ENCODE measurements at regions not wholly inside any gene's neighbourhood (a gene's known extent, or its start where the extent isn't known, plus 50 kb on each side); places are given as distances from the start of the nearest gene placed in this dataset.

DNA sequence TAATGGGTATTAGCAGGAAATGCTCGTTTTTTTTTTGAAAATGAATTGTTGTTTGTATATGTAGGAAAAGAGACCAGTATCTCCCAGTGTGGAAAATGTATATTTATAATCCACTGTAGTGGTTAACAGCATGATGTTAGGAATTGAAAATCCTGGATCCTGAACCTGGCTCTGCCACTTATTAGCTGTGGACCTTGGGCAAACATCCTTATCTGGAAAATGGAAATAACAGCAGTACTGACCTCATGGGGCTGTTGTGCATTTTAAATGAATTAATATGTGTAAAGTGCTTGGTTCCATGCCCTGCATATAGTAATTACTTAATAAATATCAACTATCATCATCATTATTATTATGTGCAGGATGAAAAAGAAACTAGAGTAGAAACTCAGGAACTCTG lies 251.3 kb downstream of the CDCA7 start:
- TF ChIP-seq CTCF (conservative IDR thresholded peaks at IDR 0.05) = no peak

GRCh38 chr2:173606619-173607248 lies 252.1 kb downstream of the CDCA7 start:
- Mint-ChIP-seq H3K27ac (no peak overlapping the region), H3K4me3 (no peak overlapping the region), H3K36me3 (peaks cover 3% of the 10 kb centered on the region), H3K4me1 (ENCODE audit: unreplicated experiment) (no peaks in the 10 kb centered on the region), H3K9me3 (peaks cover 5% of the 10 kb centered on the region), H3K27me3 (peaks cover 4% of the 10 kb centered on the region)
- TF ChIP-seq CTCF (conservative IDR thresholded peaks at IDR 0.05) = no peak
- DNase-seq (ENCODE audit: extremely low spot score, unreplicated experiment) = no peak

More for the DNA sequence above, 251.3 kb downstream of the CDCA7 start:
- H3K9me3 Mint-ChIP-seq = peaks cover 5% of the 10 kb centered on the region
- no peaks in the 10 kb centered on the region for H3K4me1 Mint-ChIP-seq (ENCODE audit: unreplicated experiment)
- H3K27me3 Mint-ChIP-seq = peaks cover 2% of the 10 kb centered on the region
- DNase-seq (ENCODE audit: extremely low spot score, unreplicated experiment) = no peak
- no peak overlapping the region for H3K4me3 Mint-ChIP-seq
- peaks cover 3% of the 10 kb centered on the region for H3K36me3 Mint-ChIP-seq
- H3K27ac Mint-ChIP-seq = no peak overlapping the region

DNA sequence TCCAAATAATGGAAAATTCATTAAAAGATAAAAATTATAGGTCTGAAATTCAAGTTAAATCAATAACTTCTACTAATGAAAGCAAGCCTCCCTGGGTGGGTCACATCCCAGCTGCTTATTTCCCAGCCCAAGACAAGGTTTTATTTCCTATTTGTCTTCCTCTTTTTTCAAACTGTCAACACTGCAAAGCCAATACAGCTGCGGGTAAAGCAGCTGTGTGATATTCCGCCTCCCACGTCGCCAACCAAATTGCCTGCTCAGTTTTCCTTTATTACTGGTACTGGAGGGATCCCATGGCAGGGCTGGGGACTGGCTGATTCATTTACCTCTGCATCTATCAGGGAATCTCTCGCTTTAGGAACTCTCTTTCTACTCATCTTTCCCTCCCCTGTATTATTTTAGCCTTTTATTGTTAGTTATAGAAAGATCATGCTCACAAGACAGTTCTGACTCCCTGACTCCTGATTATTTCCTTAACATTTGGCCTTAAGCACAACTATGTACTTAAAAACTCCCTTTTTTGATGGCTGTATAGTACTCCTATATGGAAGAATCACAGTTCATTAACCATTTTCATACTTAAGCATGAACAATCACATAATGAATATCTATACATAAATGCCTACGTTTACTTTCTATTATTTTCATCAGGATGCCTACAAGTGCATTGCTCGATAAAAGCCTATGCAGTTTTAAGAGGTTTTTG lies 253.1 kb downstream of the CDCA7 start:
- Mint-ChIP-seq H3K4me1 (ENCODE audit: unreplicated experiment) (no peaks in the 10 kb centered on the region), H3K4me3 (no peak overlapping the region), H3K9me3 (peaks cover 5% of the 10 kb centered on the region), H3K27me3 (peaks cover 8% of the 10 kb centered on the region), H3K36me3 (peaks cover 3% of the 10 kb centered on the region), H3K27ac (no peak overlapping the region)
- TF ChIP-seq CTCF (conservative IDR thresholded peaks at IDR 0.05) = no peak
- DNase-seq (ENCODE audit: extremely low spot score, unreplicated experiment) = no peak

GRCh38 chr2:173611121-173611520 lies 256.4 kb downstream of the CDCA7 start:
- no peaks in the 10 kb centered on the region for H3K36me3 Mint-ChIP-seq

GRCh38 chr2:173612354-173612753 lies 257.7 kb downstream of the CDCA7 start:
- Mint-ChIP-seq H3K27ac (no peak overlapping the region), H3K4me3 (no peak overlapping the region), H3K9me3 (no peaks in the 10 kb centered on the region), H3K36me3 (no peaks in the 10 kb centered on the region), H3K4me1 (ENCODE audit: unreplicated experiment) (no peaks in the 10 kb centered on the region), H3K27me3 (peaks cover 8% of the 10 kb centered on the region)
- DNase-seq (ENCODE audit: extremely low spot score, unreplicated experiment) = no peak
- no peak for TF ChIP-seq CTCF (conservative IDR thresholded peaks at IDR 0.05)

More at GRCh38 chr2:173611121-173611520, 256.4 kb downstream of the CDCA7 start:
- no peak overlapping the region for H3K27ac Mint-ChIP-seq
- no peak for TF ChIP-seq CTCF (conservative IDR thresholded peaks at IDR 0.05)
- H3K4me1 Mint-ChIP-seq (ENCODE audit: unreplicated experiment) = no peaks in the 10 kb centered on the region
- H3K9me3 Mint-ChIP-seq = no peaks in the 10 kb centered on the region
- peaks cover 8% of the 10 kb centered on the region for H3K27me3 Mint-ChIP-seq
- DNase-seq (ENCODE audit: extremely low spot score, unreplicated experiment) = no peak
- H3K4me3 Mint-ChIP-seq = no peak overlapping the region

Measured in type B pancreatic cell (in vitro differentiated cells).